HFFc6 (cell line): ENCODE measurements at regions not wholly inside any gene's neighbourhood (a gene's known extent, or its start where the extent isn't known, plus 50 kb on each side); places are given as distances from the start of the nearest gene placed in this dataset.

Experiments used
- DNase-seq: peaks from one replicate; pipeline ENCODE4 v3.0.0-alpha.2; 2018
- H3K27ac Mint-ChIP-seq: 2 replicates; pipeline ENCODE4 v1.8.0; 2020; ENCODE audit warnings: mild to moderate bottlenecking, mixed read lengths
- H3K27me3 Mint-ChIP-seq: 2 replicates; pipeline ENCODE4 v1.8.0; 2021; ENCODE audit warnings: mild to moderate bottlenecking, moderate library complexity, mixed read lengths; ENCODE audit not compliant: insufficient read depth
- H3K36me3 Mint-ChIP-seq: 2 replicates; pipeline ENCODE4 v1.8.0; 2021; ENCODE audit warnings: low read depth, mixed read lengths
- H3K4me1 Mint-ChIP-seq: 2 replicates; pipeline ENCODE4 v1.8.0; 2020; ENCODE audit warnings: low read depth, mixed read lengths
- H3K4me3 Mint-ChIP-seq: 2 replicates; pipeline ENCODE4 v1.8.0; 2020; ENCODE audit warnings: mild to moderate bottlenecking, moderate library complexity, mixed read lengths
- H3K9me3 Mint-ChIP-seq: 2 replicates; pipeline ENCODE4 v1.8.0; 2020; ENCODE audit warnings: mild to moderate bottlenecking, mixed read lengths
- CTCF ChIP-seq: fragments of 200-600 bp; sonication (generic); IDR thresholded peaks from 2 replicates; pipeline ENCODE4 v1.5.0; 2021; ENCODE audit warnings: antibody characterized with exemption, mild to moderate bottlenecking

DNA sequence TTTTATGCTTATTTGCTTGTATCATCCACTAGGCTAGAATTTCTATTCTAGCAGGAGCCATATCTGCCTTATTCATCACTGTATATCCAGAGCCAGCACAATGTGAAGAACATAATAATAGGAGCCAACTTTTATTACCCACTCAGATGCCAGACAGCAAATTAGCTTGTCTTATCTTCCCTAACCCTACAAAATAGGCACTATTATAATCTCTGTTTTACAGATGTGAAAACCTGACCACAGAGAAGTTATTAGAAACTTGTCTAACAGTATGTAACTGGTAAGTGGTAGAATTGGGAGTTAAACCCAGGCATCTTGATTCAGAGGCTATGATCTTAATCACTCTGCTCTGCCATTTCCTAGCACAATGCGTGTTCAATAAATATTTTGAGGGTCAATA is 579.5 kb downstream of the CAAP1 start:
- Mint-ChIP-seq H3K4me3 (no peak overlapping the region), H3K9me3 (no peaks in the 10 kb centered on the region)

DNA sequence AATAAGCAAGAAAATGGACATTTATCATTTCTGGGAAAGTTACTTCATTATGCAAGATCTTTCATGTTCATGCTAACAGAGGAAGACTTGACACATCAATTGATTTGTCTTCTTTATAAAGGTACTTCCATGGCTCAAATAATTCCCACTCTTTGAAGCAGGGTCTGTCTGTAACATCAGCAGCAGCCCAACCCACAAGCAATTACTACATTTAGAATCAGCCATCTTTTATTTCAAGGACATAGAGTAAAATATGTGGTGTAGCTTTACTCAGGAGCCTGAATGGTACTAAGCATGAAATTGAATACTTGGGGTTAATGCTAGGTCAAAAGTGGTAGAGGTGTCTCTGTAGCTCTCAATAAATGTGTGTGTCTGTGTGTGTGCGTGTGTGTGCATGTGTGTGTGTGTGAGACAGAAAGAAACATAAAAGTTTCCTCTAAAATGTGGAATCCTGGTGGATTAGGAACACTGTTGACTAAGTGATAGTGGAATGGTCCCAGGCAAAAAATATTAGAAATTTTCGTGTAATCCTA is 581.1 kb downstream of the CAAP1 start:
- Mint-ChIP-seq H3K27me3 (no peaks in the 10 kb centered on the region), H3K27ac (no peak overlapping the region), H3K4me3 (no peak overlapping the region), H3K9me3 (peaks cover 3% of the 10 kb centered on the region; the same call in 1 of the 2 replicates), H3K36me3 (0 out of 2 replicates have a peak, but pooled peaks cover 3% of the 10 kb centered on the region), H3K4me1 (peaks cover 31% of the 10 kb centered on the region; the same call in 1 of the 2 replicates)
- TF ChIP-seq CTCF = no peak
- no peak for DNase-seq

More for the DNA sequence above, 579.5 kb downstream of the CAAP1 start:
- Mint-ChIP-seq H3K27me3 (no peaks in the 10 kb centered on the region), H3K36me3 (no peaks in the 10 kb centered on the region), H3K27ac (no peak overlapping the region), H3K4me1 (peaks cover 22% of the 10 kb centered on the region; the same call in 1 of the 2 replicates)
- DNase-seq = no peak
- TF ChIP-seq CTCF = no peak

DNA sequence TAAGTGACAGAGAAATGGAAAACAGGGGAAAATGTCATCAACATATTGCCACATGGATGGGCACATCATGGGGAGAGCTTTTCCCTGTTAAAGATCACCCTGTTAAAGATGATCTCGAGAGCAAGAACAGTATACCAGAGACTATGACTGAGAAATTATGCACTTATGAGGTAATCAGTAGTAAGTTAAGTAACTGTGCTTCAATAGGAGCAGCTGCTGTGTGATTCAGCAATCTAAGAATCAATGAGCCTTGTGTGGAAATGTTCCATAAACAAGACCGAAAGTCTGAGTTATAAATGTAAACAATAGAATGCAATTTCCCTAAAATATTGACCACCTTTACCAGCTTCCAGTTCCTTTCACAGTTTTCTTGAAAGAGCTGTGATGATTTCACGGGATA is 582.3 kb downstream of the CAAP1 start:
- H3K27ac Mint-ChIP-seq = no peak overlapping the region; the same call in 1 of the 2 replicates
- TF ChIP-seq CTCF = no peak
- H3K4me3 Mint-ChIP-seq = no peak overlapping the region; the same call in 1 of the 2 replicates
- DNase-seq = no peak
- H3K9me3 Mint-ChIP-seq = peaks cover 3% of the 10 kb centered on the region; the same call in 1 of the 2 replicates
- H3K4me1 Mint-ChIP-seq = peaks cover 31% of the 10 kb centered on the region; the same call in 1 of the 2 replicates
- H3K27me3 Mint-ChIP-seq = no peaks in the 10 kb centered on the region
- 0 out of 2 replicates have a peak, but pooled peaks cover 4% of the 10 kb centered on the region for H3K36me3 Mint-ChIP-seq

- DNase-seq = peak; percentile 4
- no peaks in the 10 kb centered on the region for H3K27me3 Mint-ChIP-seq
These were observed 584.3 kb downstream of the CAAP1 start for GRCh38 chr9:26308328-26308727.

DNA sequence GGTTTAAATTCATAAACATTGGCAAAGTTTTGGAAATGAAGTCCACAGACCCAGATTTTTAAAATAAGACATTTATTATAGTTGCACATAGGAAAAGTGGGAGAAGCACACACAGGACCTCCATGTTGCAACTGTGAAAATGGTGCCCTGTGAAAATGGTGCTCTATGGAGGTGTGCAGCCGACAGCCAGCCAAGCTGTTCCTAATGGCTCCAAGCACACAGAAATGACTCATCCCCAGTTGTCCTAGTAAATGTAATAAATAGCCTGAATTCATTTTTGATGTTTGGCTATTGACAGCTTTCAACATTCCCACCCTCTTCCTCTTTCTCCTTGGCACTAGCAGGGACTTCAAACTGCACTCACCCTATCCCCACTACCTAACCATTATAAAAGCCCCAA is 590.9 kb downstream of the CAAP1 start:
- Mint-ChIP-seq H3K27ac (no peak overlapping the region), H3K4me1 (peaks cover 36% of the 10 kb centered on the region; the same call in 1 of the 2 replicates), H3K9me3 (peaks cover 7% of the 10 kb centered on the region; the same call in 1 of the 2 replicates), H3K36me3 (0 out of 2 replicates have a peak, but pooled peaks cover 2% of the 10 kb centered on the region), H3K4me3 (no peak overlapping the region), H3K27me3 (0 out of 2 replicates have a peak, but pooled peaks cover 1% of the 10 kb centered on the region)
- no peak for TF ChIP-seq CTCF
- DNase-seq = no peak

More at GRCh38 chr9:26308328-26308727, 584.3 kb downstream of the CAAP1 start:
- no peak overlapping the region for H3K4me3 Mint-ChIP-seq
- H3K36me3 Mint-ChIP-seq = 0 out of 2 replicates have a peak, but pooled peaks cover 4% of the 10 kb centered on the region
- no peak for TF ChIP-seq CTCF
- no peak overlapping the region for H3K27ac Mint-ChIP-seq
- H3K4me1 Mint-ChIP-seq = peaks cover 40% of the 10 kb centered on the region; the same call in 1 of the 2 replicates
- peaks cover 3% of the 10 kb centered on the region; the same call in 1 of the 2 replicates for H3K9me3 Mint-ChIP-seq
